ENCODE measurements at regions not wholly inside any gene's neighbourhood (a gene's known extent, or its start where the extent isn't known, plus 50 kb on each side); places are given as distances from the start of the nearest gene placed in this dataset.

DNA sequence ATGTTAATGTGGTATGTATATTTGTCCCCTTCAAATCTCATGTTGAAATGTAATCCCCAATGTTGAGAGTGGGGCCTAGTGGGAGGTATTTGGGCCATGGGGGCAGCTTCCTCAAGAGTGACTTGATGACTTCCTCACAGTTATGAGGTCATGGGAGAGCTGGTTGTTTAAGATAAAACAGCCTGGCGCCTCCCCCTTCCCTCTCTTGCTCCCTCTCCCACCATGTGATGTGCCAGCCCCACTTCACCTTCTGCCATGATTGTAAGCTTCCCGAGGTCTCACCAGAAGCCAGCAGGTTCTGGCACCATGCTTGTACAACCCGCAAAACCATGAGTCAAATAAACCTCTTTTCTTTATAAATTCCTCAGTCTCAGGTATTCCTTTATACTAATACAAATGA, 258.3 kb upstream of the POU3F3 start (continued):
- TF ChIP-seq, protein P1, sequence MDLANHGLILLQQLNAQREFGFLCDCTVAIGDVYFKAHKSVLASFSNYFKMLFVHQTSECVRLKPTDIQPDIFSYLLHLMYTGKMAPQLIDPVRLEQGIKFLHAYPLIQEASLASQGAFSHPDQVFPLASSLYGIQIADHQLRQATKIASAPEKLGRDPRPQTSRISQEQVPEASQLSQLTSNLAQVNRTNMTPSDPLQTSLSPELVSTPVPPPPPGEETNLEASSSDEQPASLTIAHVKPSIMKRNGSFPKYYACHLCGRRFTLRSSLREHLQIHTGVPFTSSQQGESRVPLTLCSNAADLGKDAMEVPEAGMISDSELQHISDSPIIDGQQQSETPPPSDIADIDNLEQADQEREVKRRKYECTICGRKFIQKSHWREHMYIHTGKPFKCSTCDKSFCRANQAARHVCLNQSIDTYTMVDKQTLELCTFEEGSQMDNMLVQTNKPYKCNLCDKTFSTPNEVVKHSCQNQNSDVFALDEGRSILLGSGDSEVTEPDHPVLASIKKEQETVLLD (CRISPR knock-in tag; IDR thresholded peaks at IDR 0.05; ENCODE audit: low read depth) = no peak
- TF ChIP-seq, protein P2, sequence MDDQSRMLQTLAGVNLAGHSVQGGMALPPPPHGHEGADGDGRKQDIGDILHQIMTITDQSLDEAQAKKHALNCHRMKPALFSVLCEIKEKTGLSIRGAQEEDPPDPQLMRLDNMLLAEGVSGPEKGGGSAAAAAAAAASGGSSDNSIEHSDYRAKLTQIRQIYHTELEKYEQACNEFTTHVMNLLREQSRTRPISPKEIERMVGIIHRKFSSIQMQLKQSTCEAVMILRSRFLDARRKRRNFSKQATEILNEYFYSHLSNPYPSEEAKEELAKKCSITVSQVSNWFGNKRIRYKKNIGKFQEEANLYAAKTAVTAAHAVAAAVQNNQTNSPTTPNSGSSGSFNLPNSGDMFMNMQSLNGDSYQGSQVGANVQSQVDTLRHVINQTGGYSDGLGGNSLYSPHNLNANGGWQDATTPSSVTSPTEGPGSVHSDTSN (CRISPR knock-in tag; IDR thresholded peaks at IDR 0.05; ENCODE audit: borderline replicate concordance) = no peak
- TF ChIP-seq HOXA7 (CRISPR knock-in tag; IDR thresholded peaks at IDR 0.05) (no peak), ZFP41 (CRISPR knock-in tag; IDR thresholded peaks at IDR 0.05; ENCODE audit: borderline replicate concordance) (no peak)
- TF ChIP-seq, protein P3, sequence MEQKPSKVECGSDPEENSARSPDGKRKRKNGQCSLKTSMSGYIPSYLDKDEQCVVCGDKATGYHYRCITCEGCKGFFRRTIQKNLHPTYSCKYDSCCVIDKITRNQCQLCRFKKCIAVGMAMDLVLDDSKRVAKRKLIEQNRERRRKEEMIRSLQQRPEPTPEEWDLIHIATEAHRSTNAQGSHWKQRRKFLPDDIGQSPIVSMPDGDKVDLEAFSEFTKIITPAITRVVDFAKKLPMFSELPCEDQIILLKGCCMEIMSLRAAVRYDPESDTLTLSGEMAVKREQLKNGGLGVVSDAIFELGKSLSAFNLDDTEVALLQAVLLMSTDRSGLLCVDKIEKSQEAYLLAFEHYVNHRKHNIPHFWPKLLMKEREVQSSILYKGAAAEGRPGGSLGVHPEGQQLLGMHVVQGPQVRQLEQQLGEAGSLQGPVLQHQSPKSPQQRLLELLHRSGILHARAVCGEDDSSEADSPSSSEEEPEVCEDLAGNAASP (CRISPR knock-in tag; IDR thresholded peaks at IDR 0.05; ENCODE audit: borderline replicate concordance) = no peak
- TF ChIP-seq, protein P4, sequence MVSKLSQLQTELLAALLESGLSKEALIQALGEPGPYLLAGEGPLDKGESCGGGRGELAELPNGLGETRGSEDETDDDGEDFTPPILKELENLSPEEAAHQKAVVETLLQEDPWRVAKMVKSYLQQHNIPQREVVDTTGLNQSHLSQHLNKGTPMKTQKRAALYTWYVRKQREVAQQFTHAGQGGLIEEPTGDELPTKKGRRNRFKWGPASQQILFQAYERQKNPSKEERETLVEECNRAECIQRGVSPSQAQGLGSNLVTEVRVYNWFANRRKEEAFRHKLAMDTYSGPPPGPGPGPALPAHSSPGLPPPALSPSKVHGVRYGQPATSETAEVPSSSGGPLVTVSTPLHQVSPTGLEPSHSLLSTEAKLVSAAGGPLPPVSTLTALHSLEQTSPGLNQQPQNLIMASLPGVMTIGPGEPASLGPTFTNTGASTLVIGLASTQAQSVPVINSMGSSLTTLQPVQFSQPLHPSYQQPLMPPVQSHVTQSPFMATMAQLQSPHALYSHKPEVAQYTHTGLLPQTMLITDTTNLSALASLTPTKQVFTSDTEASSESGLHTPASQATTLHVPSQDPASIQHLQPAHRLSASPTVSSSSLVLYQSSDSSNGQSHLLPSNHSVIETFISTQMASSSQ (IDR thresholded peaks at IDR 0.05; ENCODE audit: low read depth) = no peak
- TF ChIP-seq, protein P4 (CRISPR knock-in tag; IDR thresholded peaks at IDR 0.05; ENCODE audit: borderline replicate concordance) = no peak
- TF ChIP-seq, protein P5, sequence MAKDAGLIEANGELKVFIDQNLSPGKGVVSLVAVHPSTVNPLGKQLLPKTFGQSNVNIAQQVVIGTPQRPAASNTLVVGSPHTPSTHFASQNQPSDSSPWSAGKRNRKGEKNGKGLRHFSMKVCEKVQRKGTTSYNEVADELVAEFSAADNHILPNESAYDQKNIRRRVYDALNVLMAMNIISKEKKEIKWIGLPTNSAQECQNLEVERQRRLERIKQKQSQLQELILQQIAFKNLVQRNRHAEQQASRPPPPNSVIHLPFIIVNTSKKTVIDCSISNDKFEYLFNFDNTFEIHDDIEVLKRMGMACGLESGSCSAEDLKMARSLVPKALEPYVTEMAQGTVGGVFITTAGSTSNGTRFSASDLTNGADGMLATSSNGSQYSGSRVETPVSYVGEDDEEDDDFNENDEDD (CRISPR knock-in tag; IDR thresholded peaks at IDR 0.05; ENCODE audit: borderline replicate concordance) = no peak
- TF ChIP-seq, protein P6, sequence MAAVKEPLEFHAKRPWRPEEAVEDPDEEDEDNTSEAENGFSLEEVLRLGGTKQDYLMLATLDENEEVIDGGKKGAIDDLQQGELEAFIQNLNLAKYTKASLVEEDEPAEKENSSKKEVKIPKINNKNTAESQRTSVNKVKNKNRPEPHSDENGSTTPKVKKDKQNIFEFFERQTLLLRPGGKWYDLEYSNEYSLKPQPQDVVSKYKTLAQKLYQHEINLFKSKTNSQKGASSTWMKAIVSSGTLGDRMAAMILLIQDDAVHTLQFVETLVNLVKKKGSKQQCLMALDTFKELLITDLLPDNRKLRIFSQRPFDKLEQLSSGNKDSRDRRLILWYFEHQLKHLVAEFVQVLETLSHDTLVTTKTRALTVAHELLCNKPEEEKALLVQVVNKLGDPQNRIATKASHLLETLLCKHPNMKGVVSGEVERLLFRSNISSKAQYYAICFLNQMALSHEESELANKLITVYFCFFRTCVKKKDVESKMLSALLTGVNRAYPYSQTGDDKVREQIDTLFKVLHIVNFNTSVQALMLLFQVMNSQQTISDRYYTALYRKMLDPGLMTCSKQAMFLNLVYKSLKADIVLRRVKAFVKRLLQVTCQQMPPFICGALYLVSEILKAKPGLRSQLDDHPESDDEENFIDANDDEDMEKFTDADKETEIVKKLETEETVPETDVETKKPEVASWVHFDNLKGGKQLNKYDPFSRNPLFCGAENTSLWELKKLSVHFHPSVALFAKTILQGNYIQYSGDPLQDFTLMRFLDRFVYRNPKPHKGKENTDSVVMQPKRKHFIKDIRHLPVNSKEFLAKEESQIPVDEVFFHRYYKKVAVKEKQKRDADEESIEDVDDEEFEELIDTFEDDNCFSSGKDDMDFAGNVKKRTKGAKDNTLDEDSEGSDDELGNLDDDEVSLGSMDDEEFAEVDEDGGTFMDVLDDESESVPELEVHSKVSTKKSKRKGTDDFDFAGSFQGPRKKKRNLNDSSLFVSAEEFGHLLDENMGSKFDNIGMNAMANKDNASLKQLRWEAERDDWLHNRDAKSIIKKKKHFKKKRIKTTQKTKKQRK (IDR thresholded peaks at IDR 0.05; ENCODE audit: low read length) = no peak
- TF ChIP-seq, protein P7, sequence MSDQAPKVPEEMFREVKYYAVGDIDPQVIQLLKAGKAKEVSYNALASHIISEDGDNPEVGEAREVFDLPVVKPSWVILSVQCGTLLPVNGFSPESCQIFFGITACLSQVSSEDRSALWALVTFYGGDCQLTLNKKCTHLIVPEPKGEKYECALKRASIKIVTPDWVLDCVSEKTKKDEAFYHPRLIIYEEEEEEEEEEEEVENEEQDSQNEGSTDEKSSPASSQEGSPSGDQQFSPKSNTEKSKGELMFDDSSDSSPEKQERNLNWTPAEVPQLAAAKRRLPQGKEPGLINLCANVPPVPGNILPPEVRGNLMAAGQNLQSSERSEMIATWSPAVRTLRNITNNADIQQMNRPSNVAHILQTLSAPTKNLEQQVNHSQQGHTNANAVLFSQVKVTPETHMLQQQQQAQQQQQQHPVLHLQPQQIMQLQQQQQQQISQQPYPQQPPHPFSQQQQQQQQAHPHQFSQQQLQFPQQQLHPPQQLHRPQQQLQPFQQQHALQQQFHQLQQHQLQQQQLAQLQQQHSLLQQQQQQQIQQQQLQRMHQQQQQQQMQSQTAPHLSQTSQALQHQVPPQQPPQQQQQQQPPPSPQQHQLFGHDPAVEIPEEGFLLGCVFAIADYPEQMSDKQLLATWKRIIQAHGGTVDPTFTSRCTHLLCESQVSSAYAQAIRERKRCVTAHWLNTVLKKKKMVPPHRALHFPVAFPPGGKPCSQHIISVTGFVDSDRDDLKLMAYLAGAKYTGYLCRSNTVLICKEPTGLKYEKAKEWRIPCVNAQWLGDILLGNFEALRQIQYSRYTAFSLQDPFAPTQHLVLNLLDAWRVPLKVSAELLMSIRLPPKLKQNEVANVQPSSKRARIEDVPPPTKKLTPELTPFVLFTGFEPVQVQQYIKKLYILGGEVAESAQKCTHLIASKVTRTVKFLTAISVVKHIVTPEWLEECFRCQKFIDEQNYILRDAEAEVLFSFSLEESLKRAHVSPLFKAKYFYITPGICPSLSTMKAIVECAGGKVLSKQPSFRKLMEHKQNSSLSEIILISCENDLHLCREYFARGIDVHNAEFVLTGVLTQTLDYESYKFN (CRISPR knock-in tag; conservative IDR thresholded peaks at IDR 0.05) = no peak

Measured in HepG2 (cell line).